GM10266 (cell line): ENCODE measurements at regions not wholly inside any gene's neighbourhood (a gene's known extent, or its start where the extent isn't known, plus 50 kb on each side); places are given as distances from the start of the nearest gene placed in this dataset.

Experiments
- DNase-seq: peaks from one replicate; pipeline ENCODE4 v3.0.0; 2012; ENCODE audit errors: extremely low spot score
- TF ChIP-seq, protein P1 (sequence below): IDR thresholded peaks from 2 replicates; pipeline ENCODE4 v1.5.1; 2012; ENCODE audit warnings: mild to moderate bottlenecking, low read depth; ENCODE audit not compliant: control insufficient read depth, insufficient read depth; ENCODE audit errors: missing control alignments

DNA sequence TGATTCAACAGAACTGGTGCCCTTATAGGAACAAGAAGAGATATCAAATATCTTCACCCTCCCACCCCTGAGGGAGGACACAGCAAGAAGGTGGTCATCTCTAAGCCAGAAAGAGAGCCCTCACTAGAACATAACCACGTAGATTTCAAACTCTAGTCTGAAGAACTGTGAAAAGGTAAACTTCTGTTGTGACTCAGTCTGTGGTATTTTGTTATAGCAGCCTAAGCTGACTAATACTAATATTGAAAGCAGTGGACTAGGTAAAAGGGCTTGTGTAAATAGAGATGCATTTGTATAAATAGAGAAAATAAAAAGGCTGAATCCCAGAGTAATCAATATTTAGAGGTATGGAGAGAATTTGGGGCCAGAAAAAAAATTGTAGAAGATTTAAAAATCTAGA lies 157.6 kb upstream of the CCNH start:
- no peak for DNase-seq
- TF ChIP-seq, protein P1, sequence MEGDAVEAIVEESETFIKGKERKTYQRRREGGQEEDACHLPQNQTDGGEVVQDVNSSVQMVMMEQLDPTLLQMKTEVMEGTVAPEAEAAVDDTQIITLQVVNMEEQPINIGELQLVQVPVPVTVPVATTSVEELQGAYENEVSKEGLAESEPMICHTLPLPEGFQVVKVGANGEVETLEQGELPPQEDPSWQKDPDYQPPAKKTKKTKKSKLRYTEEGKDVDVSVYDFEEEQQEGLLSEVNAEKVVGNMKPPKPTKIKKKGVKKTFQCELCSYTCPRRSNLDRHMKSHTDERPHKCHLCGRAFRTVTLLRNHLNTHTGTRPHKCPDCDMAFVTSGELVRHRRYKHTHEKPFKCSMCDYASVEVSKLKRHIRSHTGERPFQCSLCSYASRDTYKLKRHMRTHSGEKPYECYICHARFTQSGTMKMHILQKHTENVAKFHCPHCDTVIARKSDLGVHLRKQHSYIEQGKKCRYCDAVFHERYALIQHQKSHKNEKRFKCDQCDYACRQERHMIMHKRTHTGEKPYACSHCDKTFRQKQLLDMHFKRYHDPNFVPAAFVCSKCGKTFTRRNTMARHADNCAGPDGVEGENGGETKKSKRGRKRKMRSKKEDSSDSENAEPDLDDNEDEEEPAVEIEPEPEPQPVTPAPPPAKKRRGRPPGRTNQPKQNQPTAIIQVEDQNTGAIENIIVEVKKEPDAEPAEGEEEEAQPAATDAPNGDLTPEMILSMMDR, result no peak

DNA sequence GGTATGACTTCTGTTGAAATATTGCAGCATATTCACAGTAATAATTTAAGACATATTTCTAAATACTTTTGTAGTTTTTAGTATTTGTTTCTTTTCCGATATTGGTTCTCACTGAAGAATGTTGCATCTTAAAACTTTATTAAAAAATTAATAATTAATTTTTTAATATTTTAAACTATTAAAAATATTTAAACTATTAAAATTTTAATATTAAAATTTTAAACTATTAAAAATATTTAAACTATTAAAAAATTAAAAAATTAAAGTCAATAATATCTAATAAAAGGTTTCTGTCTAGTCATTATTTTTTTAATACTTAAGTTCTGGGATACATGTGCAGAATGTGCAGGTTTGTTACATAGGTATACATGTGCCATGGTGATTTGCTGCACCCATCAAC lies 149.3 kb upstream of the CCNH start:
- TF ChIP-seq, protein P1, result no peak
- no peak for DNase-seq

DNA sequence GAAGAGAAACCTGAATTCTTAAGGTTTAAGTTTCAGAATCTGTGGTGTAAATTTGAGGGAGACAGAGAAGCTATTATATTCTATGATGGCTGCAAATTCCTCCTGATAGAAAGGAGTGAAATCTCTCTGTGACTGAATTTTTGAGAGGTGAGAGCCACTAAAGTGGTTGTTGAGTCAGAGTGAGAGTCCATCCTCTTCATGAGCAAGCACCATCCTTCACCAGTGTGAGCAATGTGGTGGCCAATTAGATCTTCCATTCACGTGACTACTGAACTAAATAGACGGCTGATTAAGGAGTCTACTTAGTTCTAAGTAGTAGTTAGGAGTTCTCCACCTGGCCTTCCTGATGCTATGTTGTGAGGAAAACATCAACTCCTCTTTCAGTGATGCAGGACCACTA lies 147.8 kb upstream of the CCNH start:
- TF ChIP-seq, protein P1, result no peak
- DNase-seq, result no peak

DNA sequence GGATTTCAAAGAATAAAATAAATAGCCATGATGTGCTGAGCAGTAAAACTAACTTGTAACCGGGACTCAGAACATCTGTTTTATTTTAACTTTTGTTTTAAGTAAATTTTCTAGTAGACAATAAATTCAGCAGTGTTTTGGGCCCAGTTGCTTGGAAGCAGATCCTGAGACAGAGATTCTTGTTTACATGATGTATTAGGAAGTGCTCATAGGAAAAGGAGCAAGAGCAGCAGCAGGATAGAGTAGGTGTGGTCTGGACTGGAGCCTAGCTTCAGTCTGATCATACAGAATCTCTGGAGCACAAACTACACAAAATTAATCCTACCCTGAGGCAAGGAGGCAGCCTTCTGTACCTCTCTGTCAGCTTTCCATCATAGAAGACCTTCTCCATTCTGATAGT lies 139.2 kb upstream of the CCNH start:
- TF ChIP-seq, protein P1, result no peak
- no peak for DNase-seq

DNA sequence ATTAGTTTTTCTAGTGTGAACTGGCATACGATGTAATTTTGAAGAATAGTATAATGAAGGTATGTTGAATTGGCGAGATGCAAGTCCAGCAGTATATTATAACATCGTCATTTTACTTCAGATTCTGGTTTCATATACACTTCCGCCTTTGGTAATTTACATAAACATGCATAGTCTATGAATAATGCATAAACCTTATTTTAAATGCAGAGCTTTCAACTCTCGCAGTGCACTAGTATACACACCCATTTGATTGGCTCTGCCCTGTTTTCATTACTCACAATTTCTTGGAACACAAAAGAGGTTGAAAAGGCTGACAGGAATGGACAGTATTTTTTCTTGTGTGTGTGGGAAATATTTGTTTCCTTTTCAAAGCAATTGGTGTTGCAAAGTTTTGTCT lies 128.9 kb upstream of the CCNH start:
- DNase-seq, result no peak

DNA sequence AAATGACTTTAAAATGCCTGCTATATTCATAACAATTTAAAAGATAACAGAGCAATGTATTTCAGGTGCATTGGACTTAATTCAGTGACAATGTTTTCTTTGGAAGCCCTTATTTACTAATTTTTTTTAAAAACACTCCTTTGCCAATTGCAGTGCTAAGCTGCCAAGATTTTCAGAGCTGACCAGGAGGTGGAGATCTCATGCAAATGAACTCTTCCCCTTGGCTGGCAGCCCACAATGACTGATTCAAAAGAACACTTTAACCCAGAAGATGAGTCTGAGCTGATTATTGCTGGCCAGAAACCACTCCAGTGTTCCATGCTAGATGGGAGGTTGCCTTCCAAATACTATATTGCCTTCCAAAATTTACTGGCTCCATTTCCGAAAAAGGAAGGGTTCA lies 128.3 kb upstream of the CCNH start:
- TF ChIP-seq, protein P1, result peak; percentile 9
- no peak for DNase-seq

More for the DNA sequence above, 128.9 kb upstream of the CCNH start:
- TF ChIP-seq, protein P1, result no peak

DNA sequence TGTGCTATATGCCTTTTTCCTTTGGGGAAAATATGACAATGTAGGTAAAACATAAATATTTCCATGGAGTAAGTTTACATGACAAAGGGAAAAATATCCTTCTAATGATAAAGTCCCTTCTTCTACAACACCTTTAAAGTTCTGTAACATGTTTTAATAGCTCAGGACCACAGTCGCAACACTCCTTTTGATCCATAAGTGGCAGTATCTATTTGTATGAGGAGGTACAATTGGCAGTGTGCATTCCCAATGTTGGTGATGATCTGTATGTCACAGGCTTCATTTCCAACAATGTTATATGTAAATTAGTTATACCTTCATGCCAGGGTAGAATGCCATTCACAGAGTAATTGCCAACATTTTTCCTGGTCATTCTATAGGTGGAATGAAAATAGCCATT lies 127.1 kb upstream of the CCNH start:
- TF ChIP-seq, protein P1, result no peak
- DNase-seq, result no peak
